ENCODE measurements at regions not wholly inside any gene's neighbourhood (a gene's known extent, or its start where the extent isn't known, plus 50 kb on each side); places are given as distances from the start of the nearest gene placed in this dataset.

DNA sequence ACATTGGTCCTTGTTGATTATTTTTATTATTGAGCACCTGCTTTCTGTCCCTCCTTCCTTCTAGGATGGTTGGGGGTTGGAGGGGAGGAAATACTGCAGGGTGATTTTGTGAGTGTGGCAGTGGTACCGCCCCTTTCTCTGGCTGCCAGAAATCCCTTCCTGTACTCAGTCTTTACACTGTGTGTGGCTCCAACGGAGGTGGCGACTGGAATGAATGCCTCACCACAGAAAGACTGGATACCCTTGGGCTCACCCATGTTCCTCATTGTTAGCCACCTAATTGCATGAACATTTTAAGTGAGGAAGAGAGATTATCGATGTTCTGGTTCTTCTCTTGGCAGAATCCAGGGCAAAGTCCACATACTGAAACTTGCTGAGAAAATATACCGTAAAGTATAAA lies 272.0 kb upstream of the E2F7 start:
- no peak for TF ChIP-seq EZH2 (IDR thresholded peaks at IDR 0.05; ENCODE audit: borderline replicate concordance, low read length)
- TF ChIP-seq, protein P1, sequence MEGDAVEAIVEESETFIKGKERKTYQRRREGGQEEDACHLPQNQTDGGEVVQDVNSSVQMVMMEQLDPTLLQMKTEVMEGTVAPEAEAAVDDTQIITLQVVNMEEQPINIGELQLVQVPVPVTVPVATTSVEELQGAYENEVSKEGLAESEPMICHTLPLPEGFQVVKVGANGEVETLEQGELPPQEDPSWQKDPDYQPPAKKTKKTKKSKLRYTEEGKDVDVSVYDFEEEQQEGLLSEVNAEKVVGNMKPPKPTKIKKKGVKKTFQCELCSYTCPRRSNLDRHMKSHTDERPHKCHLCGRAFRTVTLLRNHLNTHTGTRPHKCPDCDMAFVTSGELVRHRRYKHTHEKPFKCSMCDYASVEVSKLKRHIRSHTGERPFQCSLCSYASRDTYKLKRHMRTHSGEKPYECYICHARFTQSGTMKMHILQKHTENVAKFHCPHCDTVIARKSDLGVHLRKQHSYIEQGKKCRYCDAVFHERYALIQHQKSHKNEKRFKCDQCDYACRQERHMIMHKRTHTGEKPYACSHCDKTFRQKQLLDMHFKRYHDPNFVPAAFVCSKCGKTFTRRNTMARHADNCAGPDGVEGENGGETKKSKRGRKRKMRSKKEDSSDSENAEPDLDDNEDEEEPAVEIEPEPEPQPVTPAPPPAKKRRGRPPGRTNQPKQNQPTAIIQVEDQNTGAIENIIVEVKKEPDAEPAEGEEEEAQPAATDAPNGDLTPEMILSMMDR (conservative IDR thresholded peaks at IDR 0.05 in 1 of 2, IDR thresholded peaks at IDR 0.05 in 1 of 2; ENCODE audit: extremely low read depth in 1 of 2, insufficient read depth in 1 of 2, low read depth in 1 of 2, low read length in 2 of 2), result no peak
